ENCODE measurements at regions not wholly inside any gene's neighbourhood (a gene's known extent, or its start where the extent isn't known, plus 50 kb on each side); places are given as distances from the start of the nearest gene placed in this dataset.

DNA sequence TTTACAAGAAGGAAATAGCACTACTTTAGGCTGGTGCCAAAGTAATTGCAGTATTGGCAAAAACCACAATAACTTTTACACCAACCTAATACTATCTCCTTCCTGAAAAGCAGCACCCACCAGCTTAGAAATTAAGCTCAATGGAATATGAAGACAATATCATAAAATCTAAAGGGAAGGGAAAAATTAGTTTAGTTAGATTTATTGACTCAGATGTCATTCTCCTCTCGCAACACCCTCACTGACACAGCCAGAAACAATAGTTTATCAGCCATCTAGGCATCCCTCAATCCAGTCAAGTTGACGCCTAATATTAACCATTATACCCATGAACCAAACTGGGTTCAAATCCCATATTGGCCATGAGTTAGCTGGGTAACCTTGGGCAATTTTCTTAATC is 820.4 kb upstream of the EPHA5 start:
- TF ChIP-seq SUZ12 (IDR thresholded peaks at IDR 0.05; ENCODE audit: extremely low read depth, insufficient read depth, insufficient read length) (no peak), ZNF274 (IDR thresholded peaks at IDR 0.05; ENCODE audit: low read depth, low read length) (no peak)

Measured in NT2/D1 (cell line).